Loucy (cell line): ENCODE measurements at regions not wholly inside any gene's neighbourhood (a gene's known extent, or its start where the extent isn't known, plus 50 kb on each side); places are given as distances from the start of the nearest gene placed in this dataset.

Source experiments
- EZH2phosphoT487 ChIP-seq: fragments of 200-600 bp; IDR thresholded peaks from 2 replicates; pipeline ENCODE4 v1.6.1; 2018; ENCODE audit warnings: antibody characterized with exemption, mild to moderate bottlenecking, moderate library complexity, borderline replicate concordance
- TF ChIP-seq, protein P1 (sequence below): fragments of 200-600 bp; sonication (generic); conservative IDR thresholded peaks from 2 replicates; pipeline ENCODE4 v1.5.1; 2014; ENCODE audit warnings: mild to moderate bottlenecking, antibody characterized with exemption, low read length

DNA sequence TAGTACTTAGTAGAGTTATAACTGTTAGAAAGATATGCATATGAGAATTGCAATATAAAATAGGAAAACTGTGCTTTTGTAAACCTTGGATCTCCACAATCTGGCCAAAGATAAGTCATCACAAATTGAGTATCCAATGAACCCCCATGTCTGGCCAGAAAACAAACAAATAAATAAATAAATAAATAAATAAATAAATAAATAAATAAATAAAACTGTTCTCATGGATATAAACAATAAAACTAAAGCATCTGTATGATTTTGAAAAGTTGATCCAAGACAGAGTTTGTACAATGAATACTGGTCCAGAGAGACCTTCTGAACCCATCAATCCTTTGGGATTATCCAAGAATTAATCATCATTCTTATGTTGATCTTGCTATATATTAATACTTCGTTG is 367.6 kb upstream of the CDH9 start:
- no peak for TF ChIP-seq EZH2phosphoT487
- TF ChIP-seq, protein P1, sequence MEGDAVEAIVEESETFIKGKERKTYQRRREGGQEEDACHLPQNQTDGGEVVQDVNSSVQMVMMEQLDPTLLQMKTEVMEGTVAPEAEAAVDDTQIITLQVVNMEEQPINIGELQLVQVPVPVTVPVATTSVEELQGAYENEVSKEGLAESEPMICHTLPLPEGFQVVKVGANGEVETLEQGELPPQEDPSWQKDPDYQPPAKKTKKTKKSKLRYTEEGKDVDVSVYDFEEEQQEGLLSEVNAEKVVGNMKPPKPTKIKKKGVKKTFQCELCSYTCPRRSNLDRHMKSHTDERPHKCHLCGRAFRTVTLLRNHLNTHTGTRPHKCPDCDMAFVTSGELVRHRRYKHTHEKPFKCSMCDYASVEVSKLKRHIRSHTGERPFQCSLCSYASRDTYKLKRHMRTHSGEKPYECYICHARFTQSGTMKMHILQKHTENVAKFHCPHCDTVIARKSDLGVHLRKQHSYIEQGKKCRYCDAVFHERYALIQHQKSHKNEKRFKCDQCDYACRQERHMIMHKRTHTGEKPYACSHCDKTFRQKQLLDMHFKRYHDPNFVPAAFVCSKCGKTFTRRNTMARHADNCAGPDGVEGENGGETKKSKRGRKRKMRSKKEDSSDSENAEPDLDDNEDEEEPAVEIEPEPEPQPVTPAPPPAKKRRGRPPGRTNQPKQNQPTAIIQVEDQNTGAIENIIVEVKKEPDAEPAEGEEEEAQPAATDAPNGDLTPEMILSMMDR, result no peak
